Fibroblast of villous mesenchyme (primary cell): ENCODE measurements at regions not wholly inside any gene's neighbourhood (a gene's known extent, or its start where the extent isn't known, plus 50 kb on each side); places are given as distances from the start of the nearest gene placed in this dataset.

Source experiments
- DNase-seq: peaks from one replicate; pipeline ENCODE4 v3.0.0-alpha.2; 2010; ENCODE audit warnings: low read depth
- H3K4me3 ChIP-seq: 2 replicates; pipeline ENCODE4 v1.5.1; 2011; ENCODE audit warnings: low read depth, mild to moderate bottlenecking, low read length
- CTCF ChIP-seq: IDR thresholded peaks from 2 replicates; pipeline ENCODE4 v1.5.1; 2012; ENCODE audit warnings: low read depth, mild to moderate bottlenecking, low read length; ENCODE audit not compliant: insufficient read depth

DNA sequence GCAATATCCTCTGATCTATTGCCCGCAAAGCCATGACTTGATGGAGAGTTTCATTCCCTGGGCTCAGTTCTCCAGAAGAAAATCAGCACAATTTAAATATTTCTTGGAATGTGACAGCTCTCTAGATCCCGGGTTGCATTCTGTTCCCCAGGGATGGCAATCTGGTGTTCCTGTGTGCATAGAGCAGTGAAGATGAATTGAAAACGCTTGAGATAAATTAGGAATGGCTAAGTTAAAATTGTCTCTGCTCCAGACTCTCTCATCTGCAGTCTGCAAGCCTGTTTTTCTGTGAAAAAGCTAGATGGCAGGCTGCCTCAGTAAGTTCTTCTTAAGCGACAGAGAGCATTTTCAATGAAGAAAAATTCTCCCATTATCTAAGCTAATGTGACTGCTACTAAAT lies 582.5 kb upstream of the MGAT4C start:
- TF ChIP-seq CTCF, result no peak
- no peak for DNase-seq
- no peak overlapping the region for H3K4me3 ChIP-seq

- TF ChIP-seq CTCF, result no peak
- H3K4me3 ChIP-seq, result no peak overlapping the region
- no peak for DNase-seq
Measured at GRCh38 chr12:86838260-86838659, 582.1 kb upstream of the MGAT4C start.

DNA sequence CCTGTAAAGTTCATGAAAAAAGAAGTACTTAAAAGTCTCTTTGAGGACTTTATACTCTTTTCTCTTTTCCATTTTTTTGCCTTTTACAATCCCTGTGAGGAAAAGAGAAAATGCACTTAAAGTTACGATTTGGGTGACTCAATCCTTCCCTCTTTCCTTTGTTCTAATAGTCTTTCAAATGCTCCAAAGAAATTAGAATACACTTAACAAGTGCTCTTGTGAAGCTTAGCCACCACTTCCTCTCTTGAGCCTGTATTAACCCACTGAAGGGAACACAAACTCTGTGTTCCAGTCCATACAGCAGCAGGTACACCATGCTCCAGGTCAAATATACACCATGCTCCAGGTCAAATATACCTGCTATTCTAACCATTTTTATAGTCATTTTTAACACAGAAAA lies 581.1 kb upstream of the MGAT4C start:
- H3K4me3 ChIP-seq, result no peak overlapping the region
- DNase-seq, result no peak
- no peak for TF ChIP-seq CTCF

DNA sequence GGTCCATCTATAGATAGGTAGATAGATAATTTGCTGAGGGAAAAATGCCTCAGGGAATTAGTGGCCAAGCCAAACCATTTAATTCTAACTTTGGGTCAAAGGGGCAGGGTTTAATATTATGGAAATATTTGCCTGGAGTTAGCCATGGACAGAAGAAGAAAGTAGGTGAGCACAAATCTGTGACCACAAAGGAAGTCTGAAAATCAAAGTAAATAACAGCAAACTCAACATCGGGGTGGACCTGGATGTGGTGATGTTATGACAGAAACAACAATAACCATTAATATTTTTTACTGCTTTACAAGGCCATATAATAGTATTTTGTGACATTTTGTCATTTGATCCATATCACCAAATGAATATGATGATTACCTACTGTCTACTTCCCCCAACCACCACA lies 578.0 kb upstream of the MGAT4C start:
- H3K4me3 ChIP-seq, result no peak overlapping the region
- TF ChIP-seq CTCF, result no peak
- DNase-seq, result no peak

DNA sequence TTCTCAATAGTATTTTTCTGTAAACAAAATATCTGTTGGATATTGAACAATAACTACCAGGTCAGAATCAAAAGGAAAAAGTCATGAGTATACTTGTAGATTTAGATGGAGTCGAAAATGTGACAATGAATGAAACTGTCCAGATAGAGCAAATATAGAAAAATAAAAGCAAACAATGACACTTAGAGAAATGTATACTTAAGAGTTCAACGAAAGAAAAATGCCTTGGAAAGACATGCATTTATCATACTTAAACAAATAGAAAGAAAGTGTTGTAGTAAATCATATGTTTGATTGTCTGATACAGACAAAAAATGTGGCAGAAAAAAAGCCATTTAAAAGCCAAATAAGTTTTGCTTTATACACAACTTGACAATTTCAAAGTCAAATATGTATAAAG lies 571.2 kb upstream of the MGAT4C start:
- H3K4me3 ChIP-seq, result no peak overlapping the region
- no peak for DNase-seq
- TF ChIP-seq CTCF, result no peak

- H3K4me3 ChIP-seq, result no peak overlapping the region
- TF ChIP-seq CTCF, result no peak
- no peak for DNase-seq
Measured at GRCh38 chr12:86826051-86826450, 569.9 kb upstream of the MGAT4C start.

DNA sequence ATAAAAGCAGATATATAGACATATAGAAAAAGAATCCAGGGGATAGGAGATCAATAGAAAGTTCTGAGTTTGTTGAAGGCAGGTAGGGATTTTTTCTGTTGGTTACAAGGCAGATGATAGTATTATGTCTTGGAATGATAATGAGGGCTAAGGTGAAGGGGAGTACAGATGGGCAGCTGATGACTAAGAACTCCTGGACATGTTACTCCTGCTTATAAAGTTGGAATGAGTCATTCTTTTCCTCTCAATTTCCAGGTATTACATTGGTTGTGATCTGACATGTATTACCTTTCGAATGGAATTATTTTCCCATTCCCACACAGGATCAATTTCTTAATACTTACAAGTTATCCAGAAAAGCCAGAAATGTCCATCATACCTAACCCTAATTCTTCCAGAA lies 545.2 kb upstream of the MGAT4C start:
- DNase-seq, result peak; percentile 7
- H3K4me3 ChIP-seq, result no peak overlapping the region
- no peak for TF ChIP-seq CTCF
